SK-N-MC (cell line): ENCODE measurements at regions not wholly inside any gene's neighbourhood (a gene's known extent, or its start where the extent isn't known, plus 50 kb on each side); places are given as distances from the start of the nearest gene placed in this dataset.

Source experiments
- EZH2 ChIP-seq: fragments of 200-600 bp; sonication (generic); IDR thresholded peaks from one replicate; pipeline ENCODE4 v1.6.1; 2017; ENCODE audit warnings: antibody characterized with exemption
- POLR2AphosphoS5 ChIP-seq: IDR thresholded peaks from 2 replicates; pipeline ENCODE4 v1.6.1; 2012; ENCODE audit warnings: mild to moderate bottlenecking, low read depth, low read length, borderline replicate concordance

- TF ChIP-seq EZH2: no peak
- TF ChIP-seq POLR2AphosphoS5: no peak
These were observed 154.8 kb downstream of the PTCSC3 start for GRCh38 chr14:36021591-36022320.
